IMR-90 (cell line): ENCODE measurements at regions not wholly inside any gene's neighbourhood (a gene's known extent, or its start where the extent isn't known, plus 50 kb on each side); places are given as distances from the start of the nearest gene placed in this dataset.

Experiments used
- ATAC-seq: fragments of 200-7000 bp; cut with Tn5 transposase; 2 replicates; pipeline ENCODE4 v1.9.1; 2020; ENCODE audit warnings: low read depth, mild to moderate bottlenecking, moderate library complexity
- BruUV-seq: library from RNA; stranded (reverse); fragments of 400-500 nt; replicated peaks from 2 replicates; lab custom pipeline; 2021; lab: Mats Ljungman, UMichigan
- CTCF ChIA-PET: fragments of 300-600 bp; formaldehyde crosslinking; extraction: SDS; loops from one replicate; lab custom pipeline; 2021; ENCODE audit warnings: antibody characterized with exemption; lab: Yijun Ruan, JAX
- POLR2A ChIA-PET: fragments of 300-600 bp; sonication (Branson Sonifier 250); formaldehyde crosslinking; loops from one replicate; lab custom pipeline; 2022; ENCODE audit warnings: antibody characterized with exemption; ENCODE audit not compliant: unreplicated experiment; lab: Charles Lee
- DNase-seq: peaks from one replicate; pipeline ENCODE4 v3.0.0; 2013
- H2AFZ ChIP-seq: replicated peaks from 2 replicates; pipeline ENCODE3; 2013; ENCODE audit warnings: low read length, mild to moderate bottlenecking; ENCODE audit not compliant: poor library complexity
- H2AK5ac ChIP-seq: 2 replicates; pipeline ENCODE4 v1.6.1; 2013; ENCODE audit warnings: low read depth, low read length, inconsistent platforms
- H2AK9ac ChIP-seq: replicated peaks from 2 replicates; pipeline ENCODE3; 2013; ENCODE audit warnings: mild to moderate bottlenecking, low read depth, low read length, moderate library complexity; ENCODE audit not compliant: poor library complexity
- H2BK120ac ChIP-seq: 2 replicates; pipeline ENCODE4 v1.6.1; 2013; ENCODE audit warnings: low read depth, low read length, inconsistent platforms
- H2BK15ac ChIP-seq: 3 replicates; pipeline ENCODE4 v1.6.1; 2013; ENCODE audit warnings: low read depth, low read length, inconsistent platforms
- H2BK20ac ChIP-seq: 2 replicates; pipeline ENCODE4 v1.6.1; 2013; ENCODE audit warnings: low read depth, mild to moderate bottlenecking, inconsistent platforms, low read length, moderate library complexity
- H2BK5ac ChIP-seq: 2 replicates; pipeline ENCODE4 v1.6.1; 2013; ENCODE audit warnings: mild to moderate bottlenecking, low read depth, low read length, inconsistent platforms; ENCODE audit not compliant: poor library complexity, severe bottlenecking
- H3K14ac ChIP-seq: replicated peaks from 2 replicates; pipeline ENCODE4 v1.6.1; 2013; ENCODE audit warnings: low read depth, low read length, inconsistent platforms
- H3K18ac ChIP-seq: 2 replicates; pipeline ENCODE4 v1.6.1; 2013; ENCODE audit warnings: low read depth, low read length, control low read depth
- H3K23ac ChIP-seq: 2 replicates; pipeline ENCODE4 v1.6.1; 2013; ENCODE audit warnings: low read depth, low read length, inconsistent platforms
- H3K27ac ChIP-seq: 2 replicates; pipeline ENCODE4 v1.5.1; 2013; ENCODE audit warnings: mild to moderate bottlenecking, control low read depth, low read length; ENCODE audit not compliant: insufficient read depth
- H3K27me3 ChIP-seq: 2 replicates; pipeline ENCODE4 v1.6.1; 2013; ENCODE audit warnings: low read length; ENCODE audit not compliant: control insufficient read depth, insufficient read depth
- H3K36me3 ChIP-seq: 2 replicates; pipeline ENCODE4 v1.6.1; 2013; ENCODE audit warnings: low read length, mixed read lengths; ENCODE audit not compliant: control insufficient read depth, insufficient read depth
- H3K4ac ChIP-seq: 2 replicates; pipeline ENCODE4 v1.6.1; 2013; ENCODE audit warnings: low read depth, low read length, inconsistent platforms
- H3K4me1 ChIP-seq: 2 replicates; pipeline ENCODE4 v1.6.1; 2013; ENCODE audit warnings: low read length, mixed read lengths; ENCODE audit not compliant: control insufficient read depth, insufficient read depth
- H3K4me2 ChIP-seq: 2 replicates; pipeline ENCODE4 v1.6.1; 2013; ENCODE audit warnings: low read depth, mild to moderate bottlenecking, control low read depth, low read length, moderate library complexity
- H3K4me3 ChIP-seq: 2 replicates; pipeline ENCODE4 v1.5.1; 2013; ENCODE audit warnings: low read depth, mild to moderate bottlenecking, control low read depth, low read length, moderate library complexity; ENCODE audit not compliant: insufficient read depth
- H3K56ac ChIP-seq: 2 replicates; pipeline ENCODE4 v1.6.1; 2013; ENCODE audit warnings: low read length, inconsistent platforms; ENCODE audit not compliant: insufficient read depth; ENCODE audit errors: extremely low read depth
- H3K79me1 ChIP-seq, 2 experiments: 2 replicates each; pipeline ENCODE4 v1.6.1; 2013; ENCODE audit warnings: low read length in 2 of 2, inconsistent platforms in 1 of 2, low read depth in 1 of 2
- H3K9ac ChIP-seq: 2 replicates; pipeline ENCODE4 v1.6.1; 2013; ENCODE audit warnings: low read depth, low read length, control low read depth
- H3K9me1 ChIP-seq: 2 replicates; pipeline ENCODE4 v1.6.1; 2013; ENCODE audit warnings: low read length, inconsistent platforms; ENCODE audit not compliant: insufficient read depth
- H3K9me3 ChIP-seq: 2 replicates; pipeline ENCODE4 v1.6.1; 2013; ENCODE audit warnings: low read length; ENCODE audit not compliant: control insufficient read depth, insufficient read depth
- H4K20me1 ChIP-seq: 2 replicates; pipeline ENCODE4 v1.6.1; 2013; ENCODE audit warnings: low read length, inconsistent platforms; ENCODE audit not compliant: insufficient read depth
- H4K5ac ChIP-seq: 2 replicates; pipeline ENCODE4 v1.6.1; 2013; ENCODE audit warnings: mild to moderate bottlenecking, low read depth, low read length, control low read depth
- H4K8ac ChIP-seq, 2 experiments: 2 replicates each; pipeline ENCODE4 v1.6.1; 2013; ENCODE audit warnings: low read depth in 2 of 2, low read length in 2 of 2, control low read depth in 1 of 2, inconsistent platforms in 1 of 2
- H4K91ac ChIP-seq: 2 replicates; pipeline ENCODE4 v1.6.1; 2013; ENCODE audit warnings: low read depth, low read length, inconsistent platforms; ENCODE audit not compliant: insufficient read depth
- BHLHE40 ChIP-seq: fragments of 150-350 bp; IDR thresholded peaks from 2 replicates; pipeline ENCODE4 v1.6.1; 2016; ENCODE audit warnings: mild to moderate bottlenecking, low read depth, low read length
- CHD1 ChIP-seq: IDR thresholded peaks from 2 replicates; pipeline ENCODE4 v1.6.1; 2012; ENCODE audit warnings: low read depth, low read length, improper control_type of control experiment
- CTCF ChIP-seq: conservative IDR thresholded peaks from 2 replicates; pipeline ENCODE4 v1.5.1; 2012; ENCODE audit warnings: mild to moderate bottlenecking, low read depth, low read length, improper control_type of control experiment
- ELK1 ChIP-seq: fragments of 150-350 bp; IDR thresholded peaks from 2 replicates; pipeline ENCODE4 v1.6.1; 2016; ENCODE audit warnings: low read depth, mild to moderate bottlenecking, low read length, moderate library complexity, borderline replicate concordance
- MXI1 ChIP-seq: IDR thresholded peaks from 2 replicates; pipeline ENCODE4 v1.6.1; 2012; ENCODE audit warnings: low read depth, mild to moderate bottlenecking, low read length, moderate library complexity, borderline replicate concordance
- POLR2A ChIP-seq: IDR thresholded peaks from 2 replicates; pipeline ENCODE4 v1.6.1; 2012; ENCODE audit warnings: mild to moderate bottlenecking, low read depth, low read length
- WGBS, 2 experiments: methylation state at CpG; one replicate each; pipeline versions ENCODE4 v1.1.5 to v1.1.7; 2013; ENCODE audit warnings: missing lambda C conversion rate in 2 of 2; ENCODE audit not compliant: insufficient read length in 1 of 2; ENCODE audit errors: extremely low coverage in 2 of 2; 5-methylcytosine and 5-hydroxymethylcytosine counted together
- dilution Hi-C: fragments of 300-500 bp; cut with HindIII; formaldehyde crosslinking; loops from one replicate; pipeline ENCODE4 v1.14.3; 2018; ENCODE audit warnings: low sequenced_read_pairs; ENCODE audit not compliant: unreplicated experiment
- in situ Hi-C: fragments of 300-500 bp; cut with MboI; formaldehyde crosslinking; loops from 3 replicates; pipeline ENCODE4 v1.14.3; 2019; ENCODE audit warnings: low sequenced_read_pairs, inconsistent platforms, mixed read lengths
- intact Hi-C: fragments of 100-400 bp; cut with micrococcal nuclease; formaldehyde crosslinking; loops from 2 replicates; pipeline ENCODE4 v1.10.0; 2022

GRCh38 chr5:52685566-52685965 is 102.2 kb upstream of the ITGA1 start:
- POLR2A ChIA-PET: no interaction called here
- ATAC-seq: no peak

More at GRCh38 chr5:52685566-52685965, 102.2 kb upstream of the ITGA1 start:
- no peak overlapping the region for H3K18ac ChIP-seq
- H3K9me1 ChIP-seq: no peaks in the 10 kb centered on the region
- no CpG with 5 or more reads among the region's 1 CpG for WGBS, 2 experiments
- H2AK9ac ChIP-seq: no peak overlapping the region
- no peak overlapping the region for H3K27ac ChIP-seq
- H3K4me3 ChIP-seq: no peak overlapping the region
- no peak overlapping the region for H2AK5ac ChIP-seq
- CTCF ChIA-PET: no interaction called here
- no peaks in the 10 kb centered on the region for H3K79me1 ChIP-seq
- DNase-seq: no peak
- H3K56ac ChIP-seq: no peak overlapping the region
- H3K14ac ChIP-seq: no peak overlapping the region
- no peaks in the 10 kb centered on the region for H3K27me3 ChIP-seq
- no peak overlapping the region for H4K91ac ChIP-seq
- H3K23ac ChIP-seq: no peak overlapping the region
- dilution Hi-C loops: no loop called here
- H3K4ac ChIP-seq: no peak overlapping the region
- H3K9me3 ChIP-seq: no peaks in the 10 kb centered on the region
- in situ Hi-C loops: no loop called here
- no peaks in the 10 kb centered on the region for H3K4me1 ChIP-seq
- H4K5ac ChIP-seq: no peak overlapping the region
- no peaks in the 10 kb centered on the region for H4K20me1 ChIP-seq
- no peak overlapping the region for H3K4me2 ChIP-seq
- H2BK120ac ChIP-seq: no peak overlapping the region
- no peak for TF ChIP-seq CTCF
- no peak for TF ChIP-seq ELK1
- no peak for TF ChIP-seq MXI1
- no peak for TF ChIP-seq BHLHE40
- TF ChIP-seq CHD1: no peak
- no peak for TF ChIP-seq POLR2A
- H3K36me3 ChIP-seq: no peaks in the 10 kb centered on the region
- no peak overlapping the region for H2BK20ac ChIP-seq
- no TSS peak for BruUV-seq
- no peak overlapping the region for H2AFZ ChIP-seq
- intact Hi-C loops: no loop called here
- no peak overlapping the region for H2BK15ac ChIP-seq
- no peak overlapping the region for H3K9ac ChIP-seq
- no peak overlapping the region for H4K8ac ChIP-seq
- H2BK5ac ChIP-seq: no peak overlapping the region
